Medulla oblongata (tissue), 1 donor: ENCODE measurements at regions not wholly inside any gene's neighbourhood (a gene's known extent, or its start where the extent isn't known, plus 50 kb on each side); places are given as distances from the start of the nearest gene placed in this dataset.
"Not testable (repeated sequence)": the region's sequence is repeated elsewhere in the genome, so short reads cannot be mapped to it uniquely, and the experiment has no call there.

Source experiments
- DNase-seq: peaks from one replicate; pipeline ENCODE4 v3.0.0-alpha.2; 2015; ENCODE audit errors: extremely low spot score

- peak; percentile 19 for DNase-seq
These were observed 278.4 kb downstream of the NDUFA10 start for GRCh38 chr2:239746559-239747246.

GRCh38 chr2:239745386-239746227 is 279.5 kb downstream of the NDUFA10 start:
- no peak for DNase-seq

- no peak for DNase-seq
These were observed 280.3 kb downstream of the NDUFA10 start for GRCh38 chr2:239744706-239745340.

- DNase-seq: no peak
These were observed 281.9 kb downstream of the NDUFA10 start for GRCh38 chr2:239743206-239743605.

- no peak for DNase-seq
These were observed 282.8 kb downstream of the NDUFA10 start for GRCh38 chr2:239742377-239742776.

- no peak for DNase-seq
These were observed 285.9 kb downstream of the NDUFA10 start for GRCh38 chr2:239739206-239739605.

GRCh38 chr2:239738159-239738558 is 287.0 kb downstream of the NDUFA10 start:
- no peak for DNase-seq

GRCh38 chr2:239737144-239737463 is 288.0 kb downstream of the NDUFA10 start:
- no peak for DNase-seq

GRCh38 chr2:239736358-239737143 is 288.6 kb downstream of the NDUFA10 start:
- no peak for DNase-seq

GRCh38 chr2:239735829-239736357 is 289.2 kb downstream of the NDUFA10 start:
- DNase-seq: no peak

GRCh38 chr2:239735131-239735828 is 289.9 kb downstream of the NDUFA10 start:
- DNase-seq: peak; percentile 66

GRCh38 chr2:239734436-239735005 is 290.6 kb downstream of the NDUFA10 start:
- DNase-seq: no peak

- no peak for DNase-seq
These were observed 292.5 kb downstream of the NDUFA10 start for GRCh38 chr2:239732666-239733010.

- DNase-seq: no peak
These were observed 293.0 kb downstream of the NDUFA10 start for GRCh38 chr2:239731998-239732665.

GRCh38 chr2:239731422-239731821 is 293.7 kb downstream of the NDUFA10 start:
- no peak for DNase-seq

GRCh38 chr2:239730897-239731296 is 294.2 kb downstream of the NDUFA10 start:
- no peak for DNase-seq

GRCh38 chr2:239730567-239730882 is 294.6 kb downstream of the NDUFA10 start:
- DNase-seq: not testable (repeated sequence)

- no peak for DNase-seq
These were observed 295.2 kb downstream of the NDUFA10 start for GRCh38 chr2:239729681-239730566.

- DNase-seq: no peak
These were observed 296.0 kb downstream of the NDUFA10 start for GRCh38 chr2:239729151-239729550.
